Heart left ventricle (tissue), 13 donors: ENCODE measurements at regions not wholly inside any gene's neighbourhood (a gene's known extent, or its start where the extent isn't known, plus 50 kb on each side); places are given as distances from the start of the nearest gene placed in this dataset.

Experiments
- POLR2A ChIP-seq, 2 donors: fragments of 450-650 bp; IDR thresholded peaks; one replicate each; pipeline ENCODE4 v1.6.1; 2017; ENCODE audit warnings: antibody characterized with exemption in 2 of 2, mild to moderate bottlenecking in 2 of 2, moderate library complexity in 2 of 2
- TF ChIP-seq, protein P1 (sequence below), 12 donors: fragments of 200-600 bp; sonication (generic) in 4 of 12; IDR thresholded peaks; one replicate each; pipeline versions ENCODE4 v1.5.0 to v1.8.0; 2018 to 2022; ENCODE audit warnings: antibody characterized with exemption in 12 of 12, mild to moderate bottlenecking in 5 of 12
- donor health status: ischemic (EF 13 %, LVEDD 7.1; RV severe dilation, severe dysfunction).
- donor health status: DM: no; HTN: yes; CAD: no.
- donor health status: DM: no; HTN: no; CAD: no.
- donor health status: ischemic (EF 25% LVEDD 6.9; RV normal size, moderate dysfunction).
- donor health status: ischemic (EF 25% LVEDD 5.7; RV mildly dilated, moderate dysfunction).
- donor health status: ischemic (EF 35%, LVEDD 5.7; RV mildly dilated, moderate dysfunction).
- donor health status: nonischemic (EF 11% LVEDD 7.7; RV severe dilation, severe dysfunction).
- donor health status: DM: yes; HTN: yes; CAD: no.
- donor health status: PGD.
- donor health status: ischemic (EF 29% LVEDD 5.4; RV normal size, mild dysfunction).
- donor health status: nonischemic (EF 23%, LVEDD 6.1; RV moderate dilation, normal function).

GRCh38 chr14:101070540-101071492 is 167.3 kb upstream of the RTL1 start:
- TF ChIP-seq POLR2A (IDR thresholded peaks at IDR 0.05): no peak
- TF ChIP-seq, protein P1, sequence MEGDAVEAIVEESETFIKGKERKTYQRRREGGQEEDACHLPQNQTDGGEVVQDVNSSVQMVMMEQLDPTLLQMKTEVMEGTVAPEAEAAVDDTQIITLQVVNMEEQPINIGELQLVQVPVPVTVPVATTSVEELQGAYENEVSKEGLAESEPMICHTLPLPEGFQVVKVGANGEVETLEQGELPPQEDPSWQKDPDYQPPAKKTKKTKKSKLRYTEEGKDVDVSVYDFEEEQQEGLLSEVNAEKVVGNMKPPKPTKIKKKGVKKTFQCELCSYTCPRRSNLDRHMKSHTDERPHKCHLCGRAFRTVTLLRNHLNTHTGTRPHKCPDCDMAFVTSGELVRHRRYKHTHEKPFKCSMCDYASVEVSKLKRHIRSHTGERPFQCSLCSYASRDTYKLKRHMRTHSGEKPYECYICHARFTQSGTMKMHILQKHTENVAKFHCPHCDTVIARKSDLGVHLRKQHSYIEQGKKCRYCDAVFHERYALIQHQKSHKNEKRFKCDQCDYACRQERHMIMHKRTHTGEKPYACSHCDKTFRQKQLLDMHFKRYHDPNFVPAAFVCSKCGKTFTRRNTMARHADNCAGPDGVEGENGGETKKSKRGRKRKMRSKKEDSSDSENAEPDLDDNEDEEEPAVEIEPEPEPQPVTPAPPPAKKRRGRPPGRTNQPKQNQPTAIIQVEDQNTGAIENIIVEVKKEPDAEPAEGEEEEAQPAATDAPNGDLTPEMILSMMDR (IDR thresholded peaks at IDR 0.05): no peak
